NCI-H2107 treated with DMSO at 0.1 percent for 48 hours (cell line): ENCODE measurements at regions not wholly inside any gene's neighbourhood (a gene's known extent, or its start where the extent isn't known, plus 50 kb on each side); places are given as distances from the start of the nearest gene placed in this dataset.

Source experiments
- DNase-seq: peaks from one replicate; lab custom pipeline; 2025; ENCODE audit not compliant: unreplicated experiment; lab: John Stamatoyannopoulos, UW

DNA sequence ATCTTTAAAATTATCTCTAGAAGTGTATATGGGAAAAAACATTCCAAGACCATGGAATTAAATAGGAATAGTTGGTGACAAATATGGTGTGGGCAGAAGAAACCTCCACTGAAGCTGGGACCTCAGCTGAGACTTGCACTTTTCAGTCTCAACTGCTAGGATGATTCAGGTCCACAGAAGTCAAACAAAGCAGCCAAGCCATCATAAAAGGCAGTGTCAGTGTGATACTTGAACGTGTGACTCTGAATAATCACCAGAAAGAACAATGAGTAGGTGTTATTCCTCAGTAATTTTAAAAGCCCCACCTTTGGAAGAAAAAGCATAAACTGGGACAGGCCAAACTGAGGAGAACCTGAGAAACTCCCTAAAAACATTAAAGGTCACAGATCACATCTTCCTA, 90.7 kb downstream of the ZNF281 start:
- no peak for DNase-seq

DNA sequence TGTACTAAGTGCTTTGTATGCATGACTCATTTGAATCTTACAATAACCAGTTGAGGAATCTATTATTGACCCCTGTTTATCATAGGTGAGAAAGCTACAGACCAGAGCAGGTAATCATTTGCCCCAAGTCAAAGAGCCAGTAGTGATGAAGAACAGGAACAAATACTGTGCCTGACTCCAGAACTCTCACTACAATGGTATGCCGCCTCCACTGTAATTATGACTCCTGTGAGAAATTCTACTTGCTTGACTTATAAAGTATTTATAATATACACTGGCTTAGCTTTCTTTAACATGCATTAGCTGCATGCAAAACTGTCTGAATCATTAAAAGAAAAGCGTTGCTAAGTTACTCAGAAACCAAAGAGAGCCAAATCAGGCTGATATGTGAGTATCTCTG, 92.6 kb downstream of the ZNF281 start:
- no peak for DNase-seq

- no peak for DNase-seq
Observed at GRCh38 chr1:200316148-200316803, 93.6 kb downstream of the ZNF281 start.

- DNase-seq: no peak
Observed at GRCh38 chr1:200314085-200314750, 95.6 kb downstream of the ZNF281 start.

DNA sequence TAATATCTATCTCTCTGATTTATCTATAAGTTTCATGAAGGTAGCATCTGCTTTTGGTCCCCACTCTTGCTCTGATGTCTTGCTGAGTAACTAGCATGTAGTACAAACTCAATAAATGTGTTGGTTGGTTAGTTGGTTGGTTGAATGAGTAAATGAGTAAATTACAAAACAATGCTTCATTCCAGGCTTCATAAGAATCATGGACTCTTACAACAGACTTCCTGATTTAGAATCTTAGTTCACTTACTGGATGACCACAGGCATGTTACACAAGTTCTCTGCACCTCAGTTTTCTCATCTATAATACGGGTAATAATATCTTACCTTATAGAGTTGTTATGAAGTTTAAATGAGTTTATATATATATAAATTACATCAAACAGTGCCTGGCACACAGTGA, 98.6 kb downstream of the ZNF281 start:
- no peak for DNase-seq

- no peak for DNase-seq
Observed at GRCh38 chr1:200310824-200311223, 99.0 kb downstream of the ZNF281 start.

DNA sequence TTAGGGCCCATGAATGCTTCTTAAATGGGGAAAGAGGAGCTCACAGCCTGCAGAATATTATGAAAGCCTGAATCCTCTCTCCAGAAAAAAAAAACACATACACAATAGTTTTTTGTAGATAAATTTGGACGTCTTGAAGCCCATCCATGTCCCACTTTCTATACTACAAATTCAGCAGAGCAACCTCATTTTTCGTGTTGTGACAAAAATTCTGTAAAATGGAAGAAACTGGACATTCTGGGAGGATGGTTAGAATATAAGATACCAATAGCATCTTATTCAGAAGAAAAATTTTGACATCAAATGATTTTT, 102.1 kb downstream of the ZNF281 start:
- DNase-seq: no peak

DNA sequence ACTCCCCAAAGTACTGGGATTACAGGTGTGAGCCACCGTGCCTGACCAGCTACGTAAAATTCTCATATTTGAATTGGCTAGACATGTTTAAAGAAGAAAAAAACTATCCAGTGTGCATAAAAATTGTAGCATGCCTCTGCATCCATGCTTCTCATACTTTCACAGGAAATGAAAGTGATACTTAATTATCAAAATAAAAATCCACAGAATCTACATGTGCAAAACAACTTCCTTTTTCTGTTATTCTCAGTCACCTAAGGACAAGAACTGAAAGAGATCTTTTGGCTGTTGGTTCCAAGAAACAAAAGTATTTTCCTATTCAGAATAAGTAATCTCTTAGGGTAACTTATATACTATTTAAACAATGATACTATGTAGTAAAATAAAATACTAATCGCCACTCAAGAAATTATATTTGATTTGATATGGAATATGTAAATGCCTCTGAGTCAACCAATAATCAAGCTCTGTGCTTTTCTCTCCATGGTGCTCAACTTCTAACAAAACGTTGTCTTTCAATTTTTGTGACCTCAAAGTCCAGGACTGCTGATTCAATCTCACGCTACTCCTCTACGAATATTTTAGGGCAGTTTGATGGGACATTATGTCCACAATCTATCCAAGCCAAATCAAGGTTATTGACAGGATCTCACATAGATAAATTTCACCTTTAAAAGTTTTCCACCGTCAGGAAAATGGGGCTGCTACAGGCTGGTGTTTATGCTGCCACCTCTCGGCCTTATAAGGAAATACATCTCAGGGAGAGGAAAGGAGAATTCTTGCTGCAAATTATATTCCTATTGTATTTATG, 102.7 kb downstream of the ZNF281 start:
- peak; percentile 22 for DNase-seq

GRCh38 chr1:200305806-200306205, 104.0 kb downstream of the ZNF281 start:
- DNase-seq: no peak

DNA sequence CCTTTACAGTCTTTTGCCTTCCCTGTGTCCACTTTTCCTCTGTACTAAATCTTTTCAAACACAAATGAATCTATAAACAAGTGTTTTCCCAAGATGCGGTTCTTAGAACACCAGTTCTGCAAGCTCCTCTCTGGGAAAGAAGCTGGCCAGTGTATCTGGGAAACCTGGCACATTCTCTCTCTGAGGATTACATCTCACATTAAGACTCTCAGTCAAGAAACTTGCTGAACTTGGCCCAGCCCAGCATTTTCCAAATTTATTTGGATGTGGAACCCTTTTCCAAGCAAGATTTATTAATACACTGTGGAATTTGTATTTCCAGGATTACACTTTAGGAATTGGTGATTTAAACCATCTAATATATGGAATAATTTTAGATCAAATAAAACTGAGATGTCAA, 105.7 kb downstream of the ZNF281 start:
- no peak for DNase-seq

DNA sequence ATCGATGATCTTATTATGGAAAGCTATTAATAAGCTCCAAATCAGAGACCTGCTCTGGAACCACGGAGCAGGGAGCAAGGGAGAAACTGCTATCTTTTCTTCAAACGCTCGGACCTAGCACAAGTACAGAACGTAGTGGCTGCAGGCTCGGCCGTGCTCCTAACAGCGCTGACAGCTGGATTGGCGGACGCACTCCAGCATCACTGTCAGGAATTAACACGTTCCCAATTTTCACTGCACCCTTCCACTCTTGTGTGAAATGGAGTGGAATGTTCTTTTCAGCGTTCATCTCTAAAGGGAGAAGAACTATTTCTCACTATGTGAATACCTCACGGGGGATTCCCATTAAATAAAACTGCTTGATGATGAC, 106.9 kb downstream of the ZNF281 start:
- DNase-seq: peak; percentile 65

GRCh38 chr1:200302192-200302920, 107.5 kb downstream of the ZNF281 start:
- peak; percentile 59 for DNase-seq

DNA sequence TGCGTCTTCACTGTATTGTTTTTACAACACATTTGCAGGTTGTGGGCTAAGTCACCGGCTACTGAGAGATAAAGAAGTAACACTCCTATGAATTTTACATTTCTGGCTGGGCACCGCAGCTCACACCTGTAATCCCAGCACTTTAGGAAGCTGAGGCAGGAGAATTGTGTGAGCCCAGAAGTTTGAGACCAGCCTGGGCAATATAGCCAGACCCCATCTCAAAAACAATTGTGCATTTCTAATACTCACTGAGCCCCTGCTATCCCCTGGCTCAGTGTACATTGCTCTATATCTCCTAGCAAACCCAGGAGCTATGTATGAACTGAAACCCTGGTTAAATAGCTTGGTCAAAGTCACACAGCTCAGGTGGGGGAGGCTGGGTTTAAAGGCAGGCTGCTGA, 108.7 kb downstream of the ZNF281 start:
- DNase-seq: no peak

GRCh38 chr1:200299571-200299970, 110.3 kb downstream of the ZNF281 start:
- no peak for DNase-seq

- DNase-seq: no peak
Observed at GRCh38 chr1:200298242-200298641, 111.6 kb downstream of the ZNF281 start.

DNA sequence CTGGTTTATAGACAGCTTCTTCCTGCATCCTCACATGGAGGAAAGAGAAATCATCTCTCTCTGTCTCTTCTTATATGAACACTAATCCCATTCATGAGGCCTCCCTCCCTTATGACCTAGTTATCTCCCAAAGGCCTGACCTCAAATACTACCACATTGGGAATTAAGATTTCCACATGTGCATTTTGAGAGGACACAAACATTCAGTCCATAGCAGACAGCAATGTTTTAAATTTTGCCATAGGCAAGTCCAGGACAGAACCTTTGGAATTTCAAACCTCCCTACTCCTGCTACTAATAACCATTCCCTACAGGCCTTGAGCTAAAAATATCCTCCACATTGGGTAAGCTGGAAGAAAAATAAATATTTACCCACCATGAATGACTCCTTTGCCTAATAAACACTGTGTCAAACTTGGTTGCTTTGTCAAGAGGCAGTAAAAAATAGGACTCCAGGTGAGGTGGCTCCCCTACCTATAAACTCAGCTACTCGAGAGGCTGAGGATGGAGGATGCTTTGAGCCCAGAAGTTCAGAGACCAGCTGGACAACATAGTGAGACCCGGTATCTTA, 113.7 kb downstream of the ZNF281 start:
- no peak for DNase-seq

DNA sequence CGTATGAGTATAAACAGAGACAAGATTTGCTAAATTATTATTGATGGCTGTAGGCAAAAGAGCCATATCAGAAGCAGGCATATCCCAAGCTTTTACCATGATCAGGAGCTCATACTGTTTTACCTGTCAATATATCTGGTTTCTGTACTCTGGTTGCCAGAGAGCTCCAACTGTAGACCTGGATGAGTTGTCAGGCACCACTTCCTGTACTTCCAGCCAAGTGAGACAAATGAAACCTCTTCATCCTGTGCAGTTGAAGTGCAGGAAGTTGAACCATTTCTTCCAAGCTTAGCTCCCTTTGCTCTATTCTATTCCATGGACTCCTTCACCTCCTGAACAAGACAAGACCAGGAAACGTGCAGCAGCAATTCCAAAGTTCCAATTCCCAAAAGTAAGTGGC, 115.6 kb downstream of the ZNF281 start:
- DNase-seq: no peak

DNA sequence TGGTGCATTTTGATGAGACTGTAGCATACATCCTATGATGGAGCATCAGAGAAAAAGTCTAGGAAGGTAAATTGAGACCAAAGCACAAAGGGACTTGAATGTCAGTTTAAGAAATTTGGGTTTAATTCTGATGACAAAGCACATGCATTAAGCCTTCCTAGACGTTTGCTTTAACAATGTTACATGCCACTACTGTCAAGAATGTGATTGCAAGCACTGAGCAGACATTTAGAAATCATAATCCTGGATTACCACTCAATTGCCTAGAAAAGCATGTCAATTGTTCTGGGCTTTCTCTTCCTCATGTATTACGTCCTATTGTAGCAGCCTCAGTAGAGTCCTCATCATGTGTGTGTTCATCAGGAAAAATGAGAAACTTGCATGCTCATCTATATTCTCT, 117.1 kb downstream of the ZNF281 start:
- DNase-seq: no peak

DNA sequence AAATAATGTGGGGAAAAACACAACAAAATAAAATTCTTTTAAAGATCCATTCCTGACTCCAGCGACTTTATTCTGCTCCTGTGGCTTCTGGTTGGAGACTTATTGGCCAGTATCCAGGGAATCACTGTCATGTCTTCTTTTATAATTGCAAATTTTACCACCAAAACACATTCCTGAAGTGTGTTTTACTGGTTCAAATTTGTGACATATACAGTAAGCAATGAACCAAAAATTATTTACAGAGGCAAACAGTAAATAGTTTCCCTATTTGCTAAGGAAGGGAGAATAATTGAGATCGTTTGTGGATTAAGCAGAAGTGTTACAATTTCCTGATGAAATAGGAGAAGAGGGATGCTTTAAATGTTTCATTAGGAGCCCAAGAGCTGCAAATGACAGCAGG, 118.7 kb downstream of the ZNF281 start:
- no peak for DNase-seq

DNA sequence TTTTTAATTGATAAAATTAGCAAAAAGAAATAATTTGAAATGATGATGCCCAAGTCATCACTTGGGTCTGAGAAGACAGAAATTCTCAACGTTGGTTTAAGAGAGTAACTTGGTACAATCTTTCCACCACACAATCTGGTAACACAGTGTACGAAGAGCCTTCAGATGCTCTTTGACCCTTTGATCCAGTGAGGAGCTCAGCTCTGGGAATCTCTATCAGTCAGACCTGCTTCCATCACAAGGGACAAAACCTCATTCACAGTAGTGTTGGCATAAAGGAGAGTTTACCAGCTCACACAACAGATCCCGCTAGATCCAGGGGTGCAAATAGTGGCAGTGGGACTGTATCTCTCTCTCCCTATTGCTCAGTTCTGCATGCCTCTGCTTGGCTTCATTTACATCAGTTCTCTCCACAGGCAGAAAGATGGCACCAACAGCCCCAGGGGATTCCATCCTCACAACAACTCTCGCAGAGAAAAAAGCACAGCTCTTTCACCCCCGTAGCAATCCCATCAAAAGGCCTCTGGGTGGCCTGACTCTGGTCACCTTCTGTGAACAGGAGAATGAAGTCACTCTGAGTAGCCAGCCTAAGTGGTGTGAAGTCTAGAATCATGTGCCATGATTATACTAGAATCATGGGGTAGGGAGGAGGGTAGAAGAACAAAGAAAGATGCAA, 119.7 kb downstream of the ZNF281 start:
- no peak for DNase-seq

GRCh38 chr1:200288226-200288625, 121.6 kb downstream of the ZNF281 start:
- no peak for DNase-seq
